ENCODE measurements at regions not wholly inside any gene's neighbourhood (a gene's known extent, or its start where the extent isn't known, plus 50 kb on each side); places are given as distances from the start of the nearest gene placed in this dataset.

- TF ChIP-seq CTCF (IDR thresholded peaks at IDR 0.05) (no peak), POLR2AphosphoS5 (IDR thresholded peaks at IDR 0.05) (no peak), POLR2A (IDR thresholded peaks at IDR 0.05) (no peak)
These were observed 719.3 kb upstream of the RGS18 start for GRCh38 chr1:191438979-191439378.

Data from suprapubic skin (tissue), 4 donors.